Bronchial epithelial cell (primary cell): ENCODE measurements at regions not wholly inside any gene's neighbourhood (a gene's known extent, or its start where the extent isn't known, plus 50 kb on each side); places are given as distances from the start of the nearest gene placed in this dataset.
"Not testable (repeated sequence)": the region's sequence is repeated elsewhere in the genome, so short reads cannot be mapped to it uniquely, and the experiment has no call there.

Experiments used
- DNase-seq: peaks from one replicate; pipeline ENCODE4 v3.0.0-alpha.2; 2010; ENCODE audit warnings: low read depth
- FAIRE-seq: peaks from 2 replicates; lab custom pipeline; 2011; peaks lifted over from hg19 to GRCh38; lab: Jason Lieb, UNC
- H3K27me3 ChIP-seq: 2 replicates; pipeline ENCODE4 v1.5.1; 2011; ENCODE audit warnings: low read length; ENCODE audit not compliant: control insufficient read depth, insufficient read depth
- H3K36me3 ChIP-seq: 2 replicates; pipeline ENCODE4 v1.5.1; 2011; ENCODE audit warnings: low read length; ENCODE audit not compliant: control insufficient read depth, insufficient read depth
- H3K4me3 ChIP-seq: 2 replicates; pipeline ENCODE4 v1.5.1; 2011; ENCODE audit warnings: mild to moderate bottlenecking, low read depth, low read length, control low read depth
- TF ChIP-seq, protein P1 (sequence below): IDR thresholded peaks from 2 replicates; pipeline ENCODE4 v1.5.1; 2011; ENCODE audit warnings: mild to moderate bottlenecking, moderate library complexity, low read length, control low read depth, inconsistent platforms; ENCODE audit not compliant: insufficient read depth, severe bottlenecking

- Histone ChIP-seq H3K36me3 (no peaks in the 10 kb centered on the region), H3K27me3 (no peaks in the 10 kb centered on the region), H3K4me3 (no peak overlapping the region)
- TF ChIP-seq, protein P1, sequence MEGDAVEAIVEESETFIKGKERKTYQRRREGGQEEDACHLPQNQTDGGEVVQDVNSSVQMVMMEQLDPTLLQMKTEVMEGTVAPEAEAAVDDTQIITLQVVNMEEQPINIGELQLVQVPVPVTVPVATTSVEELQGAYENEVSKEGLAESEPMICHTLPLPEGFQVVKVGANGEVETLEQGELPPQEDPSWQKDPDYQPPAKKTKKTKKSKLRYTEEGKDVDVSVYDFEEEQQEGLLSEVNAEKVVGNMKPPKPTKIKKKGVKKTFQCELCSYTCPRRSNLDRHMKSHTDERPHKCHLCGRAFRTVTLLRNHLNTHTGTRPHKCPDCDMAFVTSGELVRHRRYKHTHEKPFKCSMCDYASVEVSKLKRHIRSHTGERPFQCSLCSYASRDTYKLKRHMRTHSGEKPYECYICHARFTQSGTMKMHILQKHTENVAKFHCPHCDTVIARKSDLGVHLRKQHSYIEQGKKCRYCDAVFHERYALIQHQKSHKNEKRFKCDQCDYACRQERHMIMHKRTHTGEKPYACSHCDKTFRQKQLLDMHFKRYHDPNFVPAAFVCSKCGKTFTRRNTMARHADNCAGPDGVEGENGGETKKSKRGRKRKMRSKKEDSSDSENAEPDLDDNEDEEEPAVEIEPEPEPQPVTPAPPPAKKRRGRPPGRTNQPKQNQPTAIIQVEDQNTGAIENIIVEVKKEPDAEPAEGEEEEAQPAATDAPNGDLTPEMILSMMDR: no peak
- DNase-seq: no peak
- FAIRE-seq: no peak
These were observed 89.0 kb upstream of the GPR141 start for GRCh38 chr7:37594602-37595001.

DNA sequence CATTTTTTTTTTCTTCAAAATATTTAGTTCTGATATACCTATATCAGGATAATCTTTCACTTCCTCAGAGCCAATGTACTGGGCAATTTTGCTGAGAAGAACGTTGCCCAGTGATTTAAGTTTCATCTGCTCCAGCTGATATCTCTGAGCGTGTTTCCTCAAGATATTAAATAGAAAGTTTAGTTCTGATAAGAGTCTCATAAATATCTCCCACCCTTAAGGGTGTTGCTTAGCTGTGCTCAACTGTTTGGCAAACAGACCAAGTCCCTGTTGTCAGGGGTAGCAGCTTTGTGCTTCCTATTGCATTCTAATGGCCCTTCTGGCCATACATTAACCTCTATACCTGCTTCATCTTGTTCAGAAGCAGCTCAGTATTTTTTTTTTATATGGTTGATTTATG is 84.7 kb upstream of the GPR141 start:
- FAIRE-seq: no peak
- H3K4me3 ChIP-seq: no peak overlapping the region
- H3K36me3 ChIP-seq: no peaks in the 10 kb centered on the region
- H3K27me3 ChIP-seq: no peaks in the 10 kb centered on the region
- TF ChIP-seq, protein P1: no peak
- DNase-seq: no peak

DNA sequence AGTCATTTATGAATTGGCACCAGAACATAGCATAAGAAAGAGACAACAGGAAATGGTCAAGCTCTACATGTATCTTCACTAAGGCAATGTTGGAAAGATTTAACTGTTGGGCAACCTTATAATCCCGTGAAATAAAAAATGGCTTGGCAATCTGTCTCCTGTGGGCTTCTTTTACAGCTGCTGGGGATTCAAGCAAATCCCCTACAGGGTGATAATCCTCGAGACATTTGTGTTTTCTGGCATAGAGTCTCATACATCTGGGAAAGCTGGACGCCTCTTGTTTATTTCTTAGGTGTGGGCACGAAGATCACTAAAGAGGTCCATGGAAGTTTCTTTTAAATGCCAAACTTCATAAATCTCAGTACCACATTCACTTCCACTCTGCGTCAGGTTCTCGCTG is 82.2 kb upstream of the GPR141 start:
- DNase-seq (no peak), FAIRE-seq (no peak)
- H3K36me3 ChIP-seq: no peaks in the 10 kb centered on the region
- H3K4me3 ChIP-seq: no peak overlapping the region
- TF ChIP-seq, protein P1: no peak
- no peaks in the 10 kb centered on the region for H3K27me3 ChIP-seq

DNA sequence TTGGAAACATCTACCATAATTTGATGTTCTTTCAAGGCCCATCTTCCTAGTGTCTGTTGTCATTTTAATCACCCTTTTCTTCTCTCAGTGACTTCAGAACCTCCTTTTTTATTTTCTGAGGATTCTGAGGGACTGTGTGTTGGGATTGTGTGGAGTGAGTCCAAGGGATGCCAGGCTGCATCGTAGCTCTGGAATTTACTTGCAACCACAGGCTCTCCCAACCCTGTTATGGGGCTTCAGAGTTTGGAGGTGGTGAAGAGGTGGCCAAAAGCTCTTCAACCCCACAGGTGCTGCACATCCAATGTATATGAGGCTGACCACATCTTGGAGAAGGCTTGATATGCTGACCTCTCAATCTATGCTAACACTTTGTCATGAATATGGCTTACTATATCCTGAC is 79.5 kb upstream of the GPR141 start:
- H3K27me3 ChIP-seq: no peaks in the 10 kb centered on the region
- DNase-seq (peak; percentile 1), FAIRE-seq (no peak)
- TF ChIP-seq, protein P1: no peak
- H3K4me3 ChIP-seq: no peak overlapping the region
- no peaks in the 10 kb centered on the region for H3K36me3 ChIP-seq

GRCh38 chr7:37617406-37617805 is 66.2 kb upstream of the GPR141 start:
- H3K4me3 ChIP-seq, FAIRE-seq, H3K36me3 ChIP-seq, H3K27me3 ChIP-seq, DNase-seq: not testable (repeated sequence)

DNA sequence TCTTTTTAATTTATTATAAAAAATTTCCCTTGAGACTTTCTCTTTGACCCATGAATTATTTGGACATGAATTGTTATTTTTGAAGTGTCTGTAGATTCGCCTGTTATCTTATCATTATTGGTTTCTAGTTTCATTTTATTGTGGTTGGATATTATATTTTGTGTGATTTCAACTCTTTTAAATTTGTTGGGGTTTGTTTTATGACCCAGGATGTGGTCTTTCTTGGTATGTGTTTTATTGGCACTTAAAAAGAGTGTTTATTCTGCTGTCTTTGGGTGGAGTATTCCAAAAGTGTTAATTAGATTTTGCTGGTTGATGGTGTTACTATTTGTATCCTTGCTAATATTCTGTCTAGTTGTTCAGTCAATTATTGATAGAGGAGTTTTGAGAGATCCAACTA is 50.5 kb upstream of the GPR141 start:
- no peak for DNase-seq
- Histone ChIP-seq H3K27me3 (no peaks in the 10 kb centered on the region), H3K4me3 (no peak overlapping the region), H3K36me3 (no peaks in the 10 kb centered on the region)
- TF ChIP-seq, protein P1: no peak
- no peak for FAIRE-seq
